GM23338 (cell line): ENCODE measurements at regions not wholly inside any gene's neighbourhood (a gene's known extent, or its start where the extent isn't known, plus 50 kb on each side); places are given as distances from the start of the nearest gene placed in this dataset.

Experiments
- ATAC-seq: fragments of 200-7000 bp; cut with Tn5 transposase; 3 replicates; pipeline ENCODE4 v1.9.1; 2020
- DNase-seq: peaks from one replicate; pipeline ENCODE4 v3.0.0-alpha.2; 2015; ENCODE audit warnings: low spot score
- H2AFZ ChIP-seq: fragments of 200-600 bp; sonication (generic); 2 replicates; pipeline ENCODE4 v1.8.0; 2016; ENCODE audit warnings: antibody characterized with exemption, mild to moderate bottlenecking, moderate library complexity
- H3F3A ChIP-seq: fragments of 200-600 bp; sonication (generic); replicated peaks from 2 replicates; pipeline ENCODE4 v1.8.0; 2017; ENCODE audit warnings: antibody characterized with exemption, mixed run types, low read depth
- H3K27ac ChIP-seq: fragments of 200-600 bp; sonication (generic); 2 replicates; pipeline ENCODE4 v1.6.1; 2016; ENCODE audit warnings: low read depth
- H3K27me3 ChIP-seq: fragments of 200-600 bp; sonication (generic); 2 replicates; pipeline ENCODE4 v1.8.0; 2016; ENCODE audit warnings: mild to moderate bottlenecking, mixed run types, moderate library complexity; ENCODE audit not compliant: insufficient read depth
- H3K36me3 ChIP-seq: fragments of 200-600 bp; sonication (generic); 2 replicates; pipeline ENCODE4 v1.8.0; 2016; ENCODE audit warnings: mild to moderate bottlenecking; ENCODE audit not compliant: insufficient read depth
- H3K4me1 ChIP-seq: fragments of 200-600 bp; sonication (generic); 2 replicates; pipeline ENCODE4 v1.8.0; 2016; ENCODE audit warnings: mild to moderate bottlenecking, moderate library complexity; ENCODE audit not compliant: insufficient read depth
- H3K4me2 ChIP-seq: fragments of 200-600 bp; sonication (generic); 2 replicates; pipeline ENCODE4 v1.7.1; 2017; ENCODE audit warnings: mixed run types
- H3K4me3 ChIP-seq: fragments of 200-600 bp; sonication (generic); 2 replicates; pipeline ENCODE4 v1.6.1; 2016; ENCODE audit warnings: mixed run types
- H3K79me2 ChIP-seq: fragments of 200-600 bp; sonication (generic); replicated peaks from 2 replicates; pipeline ENCODE4 v1.8.0; 2017; ENCODE audit warnings: mild to moderate bottlenecking; ENCODE audit not compliant: insufficient read depth
- H3K9me2 ChIP-seq: fragments of 200-600 bp; sonication (generic); 2 replicates; pipeline ENCODE4 v1.8.0; 2017; ENCODE audit not compliant: insufficient read depth
- H4K20me1 ChIP-seq: fragments of 200-600 bp; sonication (generic); replicated peaks from 2 replicates; pipeline ENCODE4 v1.8.0; 2017; ENCODE audit warnings: mild to moderate bottlenecking; ENCODE audit not compliant: insufficient read depth
- H3K27ac Mint-ChIP-seq: 2 replicates; pipeline ENCODE4 v1.8.0; 2020; ENCODE audit warnings: inconsistent platforms, mild to moderate bottlenecking, moderate library complexity, mixed read lengths
- H3K27me3 Mint-ChIP-seq: 3 replicates; pipeline ENCODE4 v1.8.0; 2022; ENCODE audit warnings: low read depth, mild to moderate bottlenecking, moderate library complexity, mixed read lengths, inconsistent platforms; ENCODE audit not compliant: insufficient read depth, poor library complexity
- H3K36me3 Mint-ChIP-seq: 3 replicates; pipeline ENCODE4 v1.8.0; 2021; ENCODE audit warnings: low read depth, mild to moderate bottlenecking, inconsistent platforms, moderate library complexity, mixed read lengths
- H3K4me1 Mint-ChIP-seq: 3 replicates; pipeline ENCODE4 v1.8.0; 2020; ENCODE audit warnings: mild to moderate bottlenecking, inconsistent platforms, mixed read lengths
- H3K4me3 Mint-ChIP-seq: 3 replicates; pipeline ENCODE4 v1.8.0; 2021; ENCODE audit warnings: moderate library complexity, mild to moderate bottlenecking, inconsistent platforms, mixed read lengths
- H3K9me3 Mint-ChIP-seq: 3 replicates; pipeline ENCODE4 v1.8.0; 2020; ENCODE audit warnings: moderate library complexity, mild to moderate bottlenecking, inconsistent platforms, mixed read lengths
- EZH2 ChIP-seq: fragments of 200-600 bp; sonication (generic); IDR thresholded peaks from one replicate; pipeline ENCODE4 v1.8.0; 2017; ENCODE audit warnings: antibody characterized with exemption, mild to moderate bottlenecking, low read depth; ENCODE audit not compliant: unreplicated experiment
- EZH2phosphoT487 ChIP-seq: fragments of 200-600 bp; sonication (generic); IDR thresholded peaks from one replicate; pipeline ENCODE4 v1.8.1; 2018; ENCODE audit warnings: antibody characterized with exemption; ENCODE audit not compliant: unreplicated experiment
- JUNB ChIP-seq: IDR thresholded peaks from one replicate; pipeline ENCODE4 v1.6.1; 2016; ENCODE audit warnings: antibody characterized with exemption; ENCODE audit not compliant: unreplicated experiment
- NANOG ChIP-seq: IDR thresholded peaks from 2 replicates; pipeline ENCODE4 v1.6.1; 2016; ENCODE audit warnings: antibody characterized with exemption, borderline replicate concordance
- POLR2AphosphoS5 ChIP-seq: IDR thresholded peaks from 2 replicates; pipeline ENCODE4 v1.6.1; 2016; ENCODE audit warnings: antibody characterized with exemption, low read depth
- STAT1 ChIP-seq: IDR thresholded peaks from one replicate; pipeline ENCODE4 v1.6.1; 2016; ENCODE audit warnings: antibody characterized with exemption; ENCODE audit not compliant: unreplicated experiment
- ZNF331 ChIP-seq: fragments of 250-450 bp; sonication (Bioruptor Pico); IDR thresholded peaks from 2 replicates; pipeline ENCODE4 v1.5.0; 2020; ENCODE audit warnings: low read depth, mild to moderate bottlenecking, moderate library complexity
- TF ChIP-seq, protein P1 (sequence below): IDR thresholded peaks from 2 replicates; pipeline ENCODE4 v1.6.1; 2016; ENCODE audit warnings: antibody characterized with exemption
- TF ChIP-seq, protein P2 (sequence below), 2 experiments: fragments of 200-600 bp in 1 of 2; sonication (generic) in 1 of 2; conservative IDR thresholded peaks; 2 replicates each; pipeline versions ENCODE4 v1.5.1 to v1.6.1; 2016 to 2017; ENCODE audit warnings: antibody characterized with exemption in 2 of 2, low read depth in 2 of 2, mild to moderate bottlenecking in 2 of 2, moderate library complexity in 1 of 2
- TF ChIP-seq, protein P3 (sequence below): IDR thresholded peaks from one replicate; pipeline ENCODE4 v1.6.1; 2018; ENCODE audit warnings: antibody characterized with exemption; ENCODE audit not compliant: unreplicated experiment

DNA sequence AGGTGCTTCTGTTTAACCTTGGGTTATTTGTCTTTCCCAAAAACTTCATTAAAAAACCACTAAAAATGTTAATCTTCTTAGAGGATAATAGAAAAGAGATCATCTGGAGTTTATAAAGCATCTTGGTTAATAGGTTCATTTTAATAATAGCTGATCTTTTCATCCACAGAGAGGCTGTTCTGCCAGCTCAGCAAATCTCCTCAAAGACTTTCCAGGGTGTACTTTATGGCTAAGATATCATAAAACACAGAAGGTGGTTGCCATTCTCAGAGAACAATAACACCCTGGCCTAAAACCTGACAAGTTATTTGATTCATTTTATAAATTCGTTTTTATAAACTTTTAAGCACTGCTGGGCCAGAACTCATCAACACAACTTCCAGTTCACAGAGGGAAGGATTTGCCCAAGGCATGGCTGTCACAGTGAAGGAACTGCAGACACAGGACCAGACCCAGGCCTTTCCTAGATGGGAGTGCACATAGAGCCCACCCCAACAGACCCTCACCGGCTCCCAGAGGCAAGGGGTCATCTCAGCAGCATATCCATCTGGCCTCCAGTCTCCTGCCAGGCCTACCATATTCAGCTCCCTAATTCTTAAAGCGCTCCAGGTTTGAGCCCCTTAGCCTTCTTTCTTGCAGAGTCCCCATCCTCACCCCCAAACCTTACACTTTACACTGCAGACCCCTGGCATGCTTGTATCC, 203.4 kb upstream of the RAB6C start:
- Mint-ChIP-seq H3K4me1 (peaks cover 5% of the 10 kb centered on the region), H3K9me3 (0 out of 3 replicates have a peak, but pooled peaks cover 4% of the 10 kb centered on the region), H3K4me3 (no peak overlapping the region), H3K27me3 (peaks cover 10% of the 10 kb centered on the region), H3K36me3 (no peaks in the 10 kb centered on the region), H3K27ac (no peak overlapping the region)
- no peaks in the 10 kb centered on the region for H3K27me3 ChIP-seq
- no peak overlapping the region for H2AFZ ChIP-seq
- no peaks in the 10 kb centered on the region for H3F3A ChIP-seq
- TF ChIP-seq, protein P1, sequence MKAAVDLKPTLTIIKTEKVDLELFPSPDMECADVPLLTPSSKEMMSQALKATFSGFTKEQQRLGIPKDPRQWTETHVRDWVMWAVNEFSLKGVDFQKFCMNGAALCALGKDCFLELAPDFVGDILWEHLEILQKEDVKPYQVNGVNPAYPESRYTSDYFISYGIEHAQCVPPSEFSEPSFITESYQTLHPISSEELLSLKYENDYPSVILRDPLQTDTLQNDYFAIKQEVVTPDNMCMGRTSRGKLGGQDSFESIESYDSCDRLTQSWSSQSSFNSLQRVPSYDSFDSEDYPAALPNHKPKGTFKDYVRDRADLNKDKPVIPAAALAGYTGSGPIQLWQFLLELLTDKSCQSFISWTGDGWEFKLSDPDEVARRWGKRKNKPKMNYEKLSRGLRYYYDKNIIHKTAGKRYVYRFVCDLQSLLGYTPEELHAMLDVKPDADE, result no peak
- TF ChIP-seq POLR2AphosphoS5, result no peak
- no peak for TF ChIP-seq NANOG
- H3K4me2 ChIP-seq, result no peak overlapping the region
- ATAC-seq, result no peak
- H3K9me2 ChIP-seq, result no peaks in the 10 kb centered on the region
- H3K27ac ChIP-seq, result no peak overlapping the region
- no peaks in the 10 kb centered on the region for H3K36me3 ChIP-seq
- no peak for DNase-seq
- H3K4me3 ChIP-seq, result no peak overlapping the region
- no peaks in the 10 kb centered on the region for H4K20me1 ChIP-seq
- H3K4me1 ChIP-seq, result no peaks in the 10 kb centered on the region
- H3K79me2 ChIP-seq, result no peaks in the 10 kb centered on the region

DNA sequence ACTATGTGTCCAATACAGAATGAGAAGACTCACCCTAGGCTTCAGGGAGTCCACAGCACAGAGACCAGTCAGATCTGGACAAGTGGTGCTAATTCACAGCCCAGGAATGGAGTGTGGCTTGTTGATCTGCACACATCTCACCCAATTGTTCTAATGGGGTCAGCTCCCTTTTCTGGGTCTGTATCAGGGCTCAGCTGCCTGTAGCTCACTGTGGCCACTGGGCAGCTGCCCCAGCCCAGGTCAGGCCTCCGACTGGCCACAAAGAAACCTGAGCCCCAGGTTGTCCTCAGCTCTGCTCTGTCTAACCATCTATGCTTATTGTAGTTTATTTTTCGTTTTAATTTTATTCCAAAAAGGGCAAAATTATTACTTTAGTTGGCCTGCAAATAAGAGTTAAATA, 202.3 kb upstream of the RAB6C start:
- no peaks in the 10 kb centered on the region for H3K36me3 Mint-ChIP-seq
- H3K9me2 ChIP-seq, result no peaks in the 10 kb centered on the region
- H3K4me2 ChIP-seq, result no peak overlapping the region
- H3K4me1 ChIP-seq, result no peaks in the 10 kb centered on the region
- DNase-seq (no peak), ATAC-seq (no peak)
- H3K27me3 ChIP-seq, result no peaks in the 10 kb centered on the region
- no peak overlapping the region for H3K4me3 Mint-ChIP-seq
- H3K27ac ChIP-seq, result no peak overlapping the region
- H3K79me2 ChIP-seq, result no peaks in the 10 kb centered on the region
- H3K27me3 Mint-ChIP-seq, result peaks cover 7% of the 10 kb centered on the region
- no peaks in the 10 kb centered on the region for H3F3A ChIP-seq
- no peaks in the 10 kb centered on the region for H3K36me3 ChIP-seq
- H3K9me3 Mint-ChIP-seq, result 0 out of 3 replicates have a peak, but pooled peaks cover 4% of the 10 kb centered on the region
- no peaks in the 10 kb centered on the region for H4K20me1 ChIP-seq
- no peak overlapping the region for H3K27ac Mint-ChIP-seq
- H3K4me1 Mint-ChIP-seq, result peaks cover 14% of the 10 kb centered on the region
- no peak overlapping the region for H2AFZ ChIP-seq
- H3K4me3 ChIP-seq, result no peak overlapping the region
- TF ChIP-seq ZNF331 (CRISPR knock-in tag) (no peak), NANOG (no peak)

DNA sequence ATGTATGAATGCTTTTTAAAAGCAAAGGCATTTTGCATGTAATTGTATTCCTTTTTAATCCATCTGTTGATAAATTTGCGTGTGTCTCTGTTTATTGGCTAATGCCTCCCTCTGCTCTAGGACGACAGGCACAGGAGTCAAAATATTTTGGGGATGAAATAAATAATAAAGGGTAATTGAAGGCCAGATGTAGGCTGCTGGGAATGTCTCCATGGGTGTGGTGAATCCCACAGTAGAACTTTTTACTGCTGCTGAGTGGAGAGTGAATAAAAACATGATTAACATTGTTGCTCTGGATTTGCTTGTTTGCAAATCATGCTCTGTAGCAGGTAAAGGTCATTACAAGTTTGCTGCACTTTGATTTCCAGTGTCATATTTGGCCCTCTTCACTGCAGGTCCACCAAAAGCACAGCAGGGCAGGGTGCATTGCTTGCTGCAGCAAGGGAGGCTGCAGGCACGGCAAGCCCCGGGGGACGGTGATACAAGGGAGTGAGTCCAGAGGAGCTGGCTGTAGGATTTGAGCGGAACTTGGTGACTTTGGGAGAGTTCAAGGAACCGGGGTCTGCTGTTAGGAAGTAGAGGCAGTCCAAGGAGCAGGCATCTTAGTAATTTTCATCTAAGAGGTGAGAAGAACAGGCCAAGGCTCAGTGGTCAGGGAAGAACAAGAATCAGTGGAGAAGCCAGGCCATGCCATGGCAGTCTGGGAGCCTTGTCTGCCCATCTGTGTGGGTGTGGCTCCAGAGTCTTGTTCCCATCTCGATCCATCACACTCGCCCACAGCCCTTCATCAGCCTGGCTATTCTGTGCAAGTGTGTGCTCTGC, 201.5 kb upstream of the RAB6C start:
- no peak overlapping the region for H3K27ac Mint-ChIP-seq
- peaks cover 4% of the 10 kb centered on the region for H3K27me3 Mint-ChIP-seq
- H3K4me2 ChIP-seq, result no peak overlapping the region
- TF ChIP-seq JUNB (no peak), EZH2phosphoT487 (no peak), NANOG (no peak), EZH2 (no peak), STAT1 (no peak)
- TF ChIP-seq, protein P2, sequence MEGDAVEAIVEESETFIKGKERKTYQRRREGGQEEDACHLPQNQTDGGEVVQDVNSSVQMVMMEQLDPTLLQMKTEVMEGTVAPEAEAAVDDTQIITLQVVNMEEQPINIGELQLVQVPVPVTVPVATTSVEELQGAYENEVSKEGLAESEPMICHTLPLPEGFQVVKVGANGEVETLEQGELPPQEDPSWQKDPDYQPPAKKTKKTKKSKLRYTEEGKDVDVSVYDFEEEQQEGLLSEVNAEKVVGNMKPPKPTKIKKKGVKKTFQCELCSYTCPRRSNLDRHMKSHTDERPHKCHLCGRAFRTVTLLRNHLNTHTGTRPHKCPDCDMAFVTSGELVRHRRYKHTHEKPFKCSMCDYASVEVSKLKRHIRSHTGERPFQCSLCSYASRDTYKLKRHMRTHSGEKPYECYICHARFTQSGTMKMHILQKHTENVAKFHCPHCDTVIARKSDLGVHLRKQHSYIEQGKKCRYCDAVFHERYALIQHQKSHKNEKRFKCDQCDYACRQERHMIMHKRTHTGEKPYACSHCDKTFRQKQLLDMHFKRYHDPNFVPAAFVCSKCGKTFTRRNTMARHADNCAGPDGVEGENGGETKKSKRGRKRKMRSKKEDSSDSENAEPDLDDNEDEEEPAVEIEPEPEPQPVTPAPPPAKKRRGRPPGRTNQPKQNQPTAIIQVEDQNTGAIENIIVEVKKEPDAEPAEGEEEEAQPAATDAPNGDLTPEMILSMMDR (conservative IDR thresholded peaks at IDR 0.05; ENCODE audit: low read depth in 2 of 2), result no peak
- TF ChIP-seq, protein P3, sequence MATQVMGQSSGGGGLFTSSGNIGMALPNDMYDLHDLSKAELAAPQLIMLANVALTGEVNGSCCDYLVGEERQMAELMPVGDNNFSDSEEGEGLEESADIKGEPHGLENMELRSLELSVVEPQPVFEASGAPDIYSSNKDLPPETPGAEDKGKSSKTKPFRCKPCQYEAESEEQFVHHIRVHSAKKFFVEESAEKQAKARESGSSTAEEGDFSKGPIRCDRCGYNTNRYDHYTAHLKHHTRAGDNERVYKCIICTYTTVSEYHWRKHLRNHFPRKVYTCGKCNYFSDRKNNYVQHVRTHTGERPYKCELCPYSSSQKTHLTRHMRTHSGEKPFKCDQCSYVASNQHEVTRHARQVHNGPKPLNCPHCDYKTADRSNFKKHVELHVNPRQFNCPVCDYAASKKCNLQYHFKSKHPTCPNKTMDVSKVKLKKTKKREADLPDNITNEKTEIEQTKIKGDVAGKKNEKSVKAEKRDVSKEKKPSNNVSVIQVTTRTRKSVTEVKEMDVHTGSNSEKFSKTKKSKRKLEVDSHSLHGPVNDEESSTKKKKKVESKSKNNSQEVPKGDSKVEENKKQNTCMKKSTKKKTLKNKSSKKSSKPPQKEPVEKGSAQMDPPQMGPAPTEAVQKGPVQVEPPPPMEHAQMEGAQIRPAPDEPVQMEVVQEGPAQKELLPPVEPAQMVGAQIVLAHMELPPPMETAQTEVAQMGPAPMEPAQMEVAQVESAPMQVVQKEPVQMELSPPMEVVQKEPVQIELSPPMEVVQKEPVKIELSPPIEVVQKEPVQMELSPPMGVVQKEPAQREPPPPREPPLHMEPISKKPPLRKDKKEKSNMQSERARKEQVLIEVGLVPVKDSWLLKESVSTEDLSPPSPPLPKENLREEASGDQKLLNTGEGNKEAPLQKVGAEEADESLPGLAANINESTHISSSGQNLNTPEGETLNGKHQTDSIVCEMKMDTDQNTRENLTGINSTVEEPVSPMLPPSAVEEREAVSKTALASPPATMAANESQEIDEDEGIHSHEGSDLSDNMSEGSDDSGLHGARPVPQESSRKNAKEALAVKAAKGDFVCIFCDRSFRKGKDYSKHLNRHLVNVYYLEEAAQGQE, result no peak

More for the DNA sequence above, 201.5 kb upstream of the RAB6C start:
- H3K4me1 Mint-ChIP-seq, result peaks cover 14% of the 10 kb centered on the region
- Histone ChIP-seq H3K27me3 (no peaks in the 10 kb centered on the region), H3K36me3 (no peaks in the 10 kb centered on the region), H4K20me1 (no peaks in the 10 kb centered on the region), H3F3A (no peaks in the 10 kb centered on the region), H3K27ac (no peak overlapping the region), H3K4me1 (no peaks in the 10 kb centered on the region), H2AFZ (no peak overlapping the region), H3K9me2 (no peaks in the 10 kb centered on the region), H3K4me3 (no peak overlapping the region), H3K79me2 (no peaks in the 10 kb centered on the region)
- ATAC-seq, result no peak
- H3K9me3 Mint-ChIP-seq, result no peaks in the 10 kb centered on the region
- no peaks in the 10 kb centered on the region for H3K36me3 Mint-ChIP-seq
- H3K4me3 Mint-ChIP-seq, result no peak overlapping the region
- no peak for DNase-seq
